LNCaP clone FGC (cell line): ENCODE measurements at regions not wholly inside any gene's neighbourhood (a gene's known extent, or its start where the extent isn't known, plus 50 kb on each side); places are given as distances from the start of the nearest gene placed in this dataset.

Experiments used
- DNase-seq: peaks from one replicate; pipeline ENCODE4 v3.0.0-alpha.2; 2011; ENCODE audit warnings: low read depth
- H3K4me3 ChIP-seq: 2 replicates; pipeline ENCODE4 v1.5.1; 2011; ENCODE audit warnings: mild to moderate bottlenecking, low read depth, low read length, control low read depth
- CTCF ChIP-seq: IDR thresholded peaks from 2 replicates; pipeline ENCODE4 v1.5.1; 2012; ENCODE audit warnings: mild to moderate bottlenecking; ENCODE audit not compliant: control insufficient read depth, insufficient read depth; ENCODE audit errors: extremely low read depth

GRCh38 chr5:117230375-117230774 is 655.8 kb upstream of the SEMA6A start:
- no peak overlapping the region for H3K4me3 ChIP-seq
- no peak for TF ChIP-seq CTCF
- no peak for DNase-seq

GRCh38 chr5:117220730-117221129 is 646.1 kb upstream of the SEMA6A start:
- no peak overlapping the region for H3K4me3 ChIP-seq
- DNase-seq: no peak
- TF ChIP-seq CTCF: no peak

GRCh38 chr5:117218789-117219188 is 644.2 kb upstream of the SEMA6A start:
- TF ChIP-seq CTCF: no peak

DNA sequence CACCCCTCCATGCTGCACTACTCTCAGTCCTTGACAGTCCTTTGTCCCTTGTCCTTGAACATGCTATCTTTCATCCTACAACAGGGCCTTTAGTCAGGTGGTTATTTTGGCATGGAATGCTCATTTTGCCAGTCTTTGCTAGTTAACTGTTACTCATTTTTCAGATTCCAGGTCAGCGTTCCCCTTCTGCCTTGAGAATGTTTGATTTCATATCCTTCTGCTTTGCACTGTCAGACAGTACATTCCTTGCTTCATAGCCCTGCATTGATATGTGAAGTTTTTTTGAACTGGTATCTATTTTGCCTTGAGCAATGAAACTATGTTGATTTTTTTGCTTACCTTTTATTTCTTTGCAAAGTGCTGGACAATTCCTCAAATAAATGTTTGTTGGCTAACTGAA is 638.2 kb upstream of the SEMA6A start:
- no peak for TF ChIP-seq CTCF
- H3K4me3 ChIP-seq: no peak overlapping the region
- no peak for DNase-seq

More at GRCh38 chr5:117218789-117219188, 644.2 kb upstream of the SEMA6A start:
- no peak overlapping the region for H3K4me3 ChIP-seq
- no peak for DNase-seq

DNA sequence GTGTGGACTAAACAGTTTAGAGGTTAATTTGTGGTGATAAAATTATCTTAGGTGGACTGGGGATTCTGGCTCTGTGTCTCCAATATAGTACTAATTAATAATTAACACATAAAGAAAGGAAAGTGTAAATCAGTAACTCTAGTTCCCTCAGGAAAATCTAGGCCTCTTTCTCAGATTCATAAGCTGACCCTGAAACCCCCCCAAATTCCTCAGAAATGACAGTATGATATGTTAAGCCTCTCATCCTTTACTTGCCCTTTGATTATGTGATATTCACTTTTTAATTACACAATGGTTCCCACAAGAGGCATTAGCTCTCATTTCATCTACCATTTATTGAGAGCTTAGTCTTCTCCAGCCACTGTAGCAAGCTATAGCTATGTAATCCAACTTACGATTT is 636.2 kb upstream of the SEMA6A start:
- no peak for DNase-seq
- H3K4me3 ChIP-seq: no peak overlapping the region
- no peak for TF ChIP-seq CTCF

DNA sequence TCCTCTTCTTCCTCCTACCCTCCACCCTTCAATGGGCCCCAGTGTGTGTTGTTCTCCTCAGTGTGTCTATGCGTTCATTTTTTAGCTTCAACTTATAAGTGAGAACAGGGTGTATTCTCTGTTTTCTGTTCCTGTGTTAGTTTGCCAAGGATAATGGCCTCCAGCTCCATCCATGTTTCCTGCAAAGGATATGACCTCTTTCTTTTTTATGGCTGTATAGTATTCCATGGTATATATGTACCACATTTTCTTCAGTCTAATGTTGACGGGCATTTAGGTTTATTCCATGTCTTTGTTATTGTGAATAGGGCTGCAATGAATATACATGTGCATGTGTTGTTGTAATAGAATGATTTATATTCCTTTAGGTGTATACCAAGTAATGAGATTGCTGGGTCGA is 634.9 kb upstream of the SEMA6A start:
- DNase-seq: no peak
- no peak for TF ChIP-seq CTCF
- H3K4me3 ChIP-seq: no peak overlapping the region

GRCh38 chr5:117207088-117207668 is 632.6 kb upstream of the SEMA6A start:
- TF ChIP-seq CTCF: no peak
- no peak overlapping the region for H3K4me3 ChIP-seq
- DNase-seq: no peak
